Breast epithelium (tissue), 4 donors: ENCODE measurements at regions not wholly inside any gene's neighbourhood (a gene's known extent, or its start where the extent isn't known, plus 50 kb on each side); places are given as distances from the start of the nearest gene placed in this dataset.
A peak's percentile ranks its signal among the peaks of the same experiment; 100 is the strongest.

Experiments
- DNase-seq, 2 donors: peaks; one replicate each; pipeline ENCODE4 v3.0.0-alpha.2; 2019; ENCODE audit warnings: low spot score in 2 of 2
- H3K27ac ChIP-seq, 2 donors: fragments of 200-600 bp; sonication (generic) in 1 of 2; one replicate each; pipeline ENCODE4 v1.5.1; 2016 to 2019; ENCODE audit warnings: mild to moderate bottlenecking in 1 of 2
- H3K27me3 ChIP-seq, 2 donors: fragments of 200-600 bp; sonication (generic) in 1 of 2; one replicate each; pipeline versions ENCODE4 v1.5.1 to v1.6.0; 2017 to 2019; ENCODE audit warnings: control low read depth in 1 of 2, mild to moderate bottlenecking in 1 of 2
- H3K36me3 ChIP-seq: fragments of 200-600 bp; one replicate; pipeline ENCODE4 v1.5.1; 2019
- H3K4me1 ChIP-seq, 2 donors: fragments of 200-600 bp; sonication (generic); one replicate each; pipeline ENCODE4 v1.5.1; 2016 to 2019; ENCODE audit warnings: control low read depth in 1 of 2
- H3K4me3 ChIP-seq, 3 donors: fragments of 200-600 bp; sonication (generic); 1 replicate in 2 of 3; 2 replicates in 1 of 3; pipeline ENCODE4 v1.5.1; 2016 to 2019; ENCODE audit warnings: mild to moderate bottlenecking in 3 of 3, moderate library complexity in 2 of 3
- H3K9me3 ChIP-seq, 2 donors: fragments of 200-600 bp; sonication (generic) in 1 of 2; one replicate each; pipeline ENCODE4 v1.5.1; 2016 to 2019; ENCODE audit warnings: control low read depth in 1 of 2
- POLR2A ChIP-seq: fragments of 450-650 bp; IDR thresholded peaks from one replicate; pipeline ENCODE4 v1.6.1; 2016; ENCODE audit warnings: antibody characterized with exemption, mild to moderate bottlenecking, moderate library complexity
- POLR2AphosphoS5 ChIP-seq, 3 donors: sonication (generic); formaldehyde crosslinking; IDR thresholded peaks; one replicate each; pipeline ENCODE4 v1.6.1; 2017; ENCODE audit warnings: antibody characterized with exemption in 3 of 3
- intact Hi-C: fragments of 100-400 bp; cut with DNase I; formaldehyde crosslinking; loops from one replicate; pipeline ENCODE4 v1.15.1; 2023; ENCODE audit warnings: low total_unique reads
- TF ChIP-seq, protein P1 (sequence below), 3 donors: fragments of 450-650 bp; IDR thresholded peaks; one replicate each; pipeline ENCODE4 v1.5.1; 2016 to 2017; ENCODE audit warnings: antibody characterized with exemption in 3 of 3, mild to moderate bottlenecking in 3 of 3, moderate library complexity in 3 of 3

- Histone ChIP-seq H3K27me3 (no peaks in the 10 kb centered on the region), H3K9me3 (no peaks in the 10 kb centered on the region), H3K4me1 (no peaks in the 10 kb centered on the region), H3K27ac (peak overlapping the region in 1 of 2 donors; percentile 71), H3K4me3 (no peak overlapping the region), H3K36me3 (no peaks in the 10 kb centered on the region)
- TF ChIP-seq POLR2AphosphoS5 (IDR thresholded peaks at IDR 0.05) (no peak), POLR2A (no peak)
- TF ChIP-seq, protein P1, sequence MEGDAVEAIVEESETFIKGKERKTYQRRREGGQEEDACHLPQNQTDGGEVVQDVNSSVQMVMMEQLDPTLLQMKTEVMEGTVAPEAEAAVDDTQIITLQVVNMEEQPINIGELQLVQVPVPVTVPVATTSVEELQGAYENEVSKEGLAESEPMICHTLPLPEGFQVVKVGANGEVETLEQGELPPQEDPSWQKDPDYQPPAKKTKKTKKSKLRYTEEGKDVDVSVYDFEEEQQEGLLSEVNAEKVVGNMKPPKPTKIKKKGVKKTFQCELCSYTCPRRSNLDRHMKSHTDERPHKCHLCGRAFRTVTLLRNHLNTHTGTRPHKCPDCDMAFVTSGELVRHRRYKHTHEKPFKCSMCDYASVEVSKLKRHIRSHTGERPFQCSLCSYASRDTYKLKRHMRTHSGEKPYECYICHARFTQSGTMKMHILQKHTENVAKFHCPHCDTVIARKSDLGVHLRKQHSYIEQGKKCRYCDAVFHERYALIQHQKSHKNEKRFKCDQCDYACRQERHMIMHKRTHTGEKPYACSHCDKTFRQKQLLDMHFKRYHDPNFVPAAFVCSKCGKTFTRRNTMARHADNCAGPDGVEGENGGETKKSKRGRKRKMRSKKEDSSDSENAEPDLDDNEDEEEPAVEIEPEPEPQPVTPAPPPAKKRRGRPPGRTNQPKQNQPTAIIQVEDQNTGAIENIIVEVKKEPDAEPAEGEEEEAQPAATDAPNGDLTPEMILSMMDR (IDR thresholded peaks at IDR 0.05) = no peak
- no peak for DNase-seq
- intact Hi-C loops = no loop called here
These were observed 56.3 kb upstream of the SPRY1 start for GRCh38 chr4:123340381-123340701.

DNA sequence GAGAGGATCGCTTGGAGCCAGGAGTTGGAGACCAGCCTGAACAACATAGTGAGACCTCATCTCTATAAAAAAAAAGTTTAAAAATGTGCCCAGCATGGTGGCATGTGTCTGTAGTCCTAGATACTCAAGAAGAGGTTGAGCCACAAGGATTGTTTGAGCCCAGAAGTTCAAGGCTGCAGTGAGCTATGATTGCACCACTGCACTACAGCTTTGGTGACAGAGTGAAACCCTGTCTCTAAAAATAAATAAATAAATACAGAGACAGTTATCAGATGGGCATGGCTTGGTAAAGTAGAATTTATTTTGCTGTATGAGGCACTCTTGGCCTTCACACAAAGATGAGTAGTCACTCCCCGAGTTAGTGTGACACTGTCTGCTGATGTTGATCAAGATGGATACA lies 54.1 kb upstream of the SPRY1 start:
- TF ChIP-seq, protein P1 (IDR thresholded peaks at IDR 0.05) = no peak
- TF ChIP-seq POLR2AphosphoS5 (IDR thresholded peaks at IDR 0.05) (no peak), POLR2A (no peak)
- no peaks in the 10 kb centered on the region for H3K4me1 ChIP-seq
- H3K27me3 ChIP-seq = no peaks in the 10 kb centered on the region
- no peak overlapping the region for H3K4me3 ChIP-seq
- H3K36me3 ChIP-seq = no peaks in the 10 kb centered on the region
- intact Hi-C loops = no loop called here
- no peak for DNase-seq
- H3K9me3 ChIP-seq = no peaks in the 10 kb centered on the region
- peak overlapping the region in 1 of 2 donors; percentile 85 for H3K27ac ChIP-seq

DNA sequence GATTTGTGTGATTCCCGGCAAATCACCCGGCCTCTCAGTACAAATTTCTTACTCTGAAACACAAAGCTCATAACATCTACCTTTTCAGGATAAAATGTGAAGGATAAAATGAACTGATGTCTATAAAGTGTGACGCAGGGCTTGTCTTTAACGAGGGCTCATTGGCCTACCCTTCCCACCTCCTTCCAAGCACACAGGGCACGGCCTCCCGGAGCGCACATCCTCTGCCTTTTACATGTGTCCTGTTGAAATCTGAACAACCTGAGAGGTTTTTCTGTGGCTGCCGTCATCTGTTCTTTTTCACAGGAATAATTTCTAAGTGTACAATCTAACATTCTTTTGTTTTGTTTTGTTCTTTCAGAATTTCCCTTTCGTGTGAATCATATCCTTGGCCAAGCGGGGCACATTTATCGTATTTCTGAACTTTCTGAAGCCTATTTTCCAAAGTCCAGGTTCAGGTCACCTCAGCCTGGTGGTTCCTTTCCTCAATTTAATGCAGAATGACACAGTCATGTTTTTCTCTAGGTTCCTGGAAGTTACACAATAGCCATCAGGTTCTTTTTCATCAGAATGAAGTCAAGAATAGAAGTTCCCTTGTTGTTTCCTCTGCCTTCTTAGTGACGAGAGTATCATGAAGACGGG lies 53.1 kb upstream of the SPRY1 start:
- DNase-seq = no peak
- H3K9me3 ChIP-seq = no peaks in the 10 kb centered on the region
- no peak for TF ChIP-seq POLR2A
- TF ChIP-seq POLR2AphosphoS5 (IDR thresholded peaks at IDR 0.05) = no peak
- TF ChIP-seq, protein P1 (IDR thresholded peaks at IDR 0.05) = no peak
- no peaks in the 10 kb centered on the region for H3K27me3 ChIP-seq
- intact Hi-C loops = no loop called here
- no peaks in the 10 kb centered on the region for H3K4me1 ChIP-seq
- H3K36me3 ChIP-seq = no peaks in the 10 kb centered on the region
- H3K4me3 ChIP-seq = no peak overlapping the region
- peak overlapping the region; percentile 23 to 85 for H3K27ac ChIP-seq

DNA sequence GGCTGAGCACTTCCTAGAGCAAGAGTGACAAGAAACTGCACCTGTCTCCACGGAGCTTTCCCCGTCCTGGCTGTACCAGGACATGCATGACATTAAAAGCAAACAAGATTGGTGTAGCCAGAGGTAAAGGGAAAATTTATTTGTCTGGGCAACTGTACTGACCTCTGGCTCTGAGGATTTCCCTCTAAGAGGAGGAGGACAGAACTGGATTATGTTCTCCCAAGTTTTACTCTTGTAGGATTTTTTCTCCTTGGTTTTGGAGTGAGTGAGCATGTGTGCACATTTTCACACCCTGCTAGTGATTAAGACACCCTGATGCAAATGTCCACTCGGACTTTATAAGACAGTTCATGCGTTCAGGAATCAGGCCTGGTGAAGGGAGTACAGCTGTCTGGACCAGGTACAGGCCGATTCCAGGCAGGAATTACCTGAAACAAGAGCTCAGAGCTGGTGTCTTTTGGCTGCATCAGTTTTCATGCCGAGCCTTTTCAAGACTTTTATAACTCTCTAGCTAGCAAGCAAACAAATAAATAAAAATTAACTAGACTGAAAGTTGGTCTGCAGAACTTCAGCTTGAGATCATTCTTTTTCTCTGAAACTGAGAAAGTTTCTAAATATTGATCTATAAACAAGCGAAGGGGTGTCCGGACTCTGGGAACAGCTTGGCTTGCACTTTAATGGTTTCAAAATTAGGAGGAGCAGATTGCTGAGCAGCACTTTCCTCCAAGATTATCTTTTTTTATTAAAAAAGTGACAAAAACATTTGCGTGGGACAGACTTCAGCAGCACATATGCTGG lies 51.3 kb upstream of the SPRY1 start:
- TF ChIP-seq POLR2AphosphoS5 (IDR thresholded peaks at IDR 0.05) = no peak
- TF ChIP-seq, protein P1 (IDR thresholded peaks at IDR 0.05) = no peak
- TF ChIP-seq POLR2A = no peak
- no peak overlapping the region for H3K4me3 ChIP-seq
- H3K9me3 ChIP-seq = no peaks in the 10 kb centered on the region
- H3K36me3 ChIP-seq = no peaks in the 10 kb centered on the region
- intact Hi-C loops = no loop called here
- no peaks in the 10 kb centered on the region for H3K4me1 ChIP-seq
- H3K27me3 ChIP-seq = no peaks in the 10 kb centered on the region
- peak overlapping the region in 1 of 2 donors; percentile 27 for H3K27ac ChIP-seq
- no peak for DNase-seq

- H3K27me3 ChIP-seq = no peaks in the 10 kb centered on the region
- no peak for DNase-seq
- intact Hi-C loops = no loop called here
These were observed 50.7 kb upstream of the SPRY1 start for GRCh38 chr4:123345935-123346300.

More at GRCh38 chr4:123345935-123346300, 50.7 kb upstream of the SPRY1 start:
- Histone ChIP-seq H3K9me3 (no peaks in the 10 kb centered on the region), H3K4me1 (no peaks in the 10 kb centered on the region), H3K36me3 (no peaks in the 10 kb centered on the region), H3K4me3 (no peak overlapping the region), H3K27ac (no peak overlapping the region)
- no peak for TF ChIP-seq POLR2AphosphoS5 (IDR thresholded peaks at IDR 0.05)
- TF ChIP-seq POLR2A = no peak
- TF ChIP-seq, protein P1 (IDR thresholded peaks at IDR 0.05) = no peak
